DMS53 (cell line): ENCODE measurements at regions not wholly inside any gene's neighbourhood (a gene's known extent, or its start where the extent isn't known, plus 50 kb on each side); places are given as distances from the start of the nearest gene placed in this dataset.

Experiments
- DNase-seq: peaks from one replicate; lab custom pipeline; 2025; lab: John Stamatoyannopoulos, UW

GRCh38 chr1:38331496-38332210, 285.1 kb upstream of the POU3F1 start:
- DNase-seq = no peak

- DNase-seq = no peak
Measured at GRCh38 chr1:38330799-38331198, 284.2 kb upstream of the POU3F1 start.

DNA sequence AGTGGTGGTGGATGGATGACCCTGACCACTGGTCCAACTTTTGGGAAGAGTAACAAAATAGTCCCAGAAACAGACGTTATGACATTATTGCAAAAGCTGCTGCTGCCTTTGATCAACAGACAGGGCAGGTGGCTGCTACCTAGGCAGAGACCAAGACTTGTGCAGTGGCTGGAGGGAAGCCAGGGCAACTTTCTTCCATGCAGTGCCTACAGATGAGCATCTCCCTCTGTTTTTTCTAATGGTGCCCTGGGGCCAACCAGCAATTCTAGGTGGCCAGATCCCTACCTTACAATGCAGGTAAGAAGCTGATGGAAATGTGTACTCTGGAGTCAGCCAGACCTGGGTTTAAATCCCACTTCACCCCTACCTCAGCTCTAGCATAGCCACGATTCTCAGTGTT, 283.1 kb upstream of the POU3F1 start:
- no peak for DNase-seq

DNA sequence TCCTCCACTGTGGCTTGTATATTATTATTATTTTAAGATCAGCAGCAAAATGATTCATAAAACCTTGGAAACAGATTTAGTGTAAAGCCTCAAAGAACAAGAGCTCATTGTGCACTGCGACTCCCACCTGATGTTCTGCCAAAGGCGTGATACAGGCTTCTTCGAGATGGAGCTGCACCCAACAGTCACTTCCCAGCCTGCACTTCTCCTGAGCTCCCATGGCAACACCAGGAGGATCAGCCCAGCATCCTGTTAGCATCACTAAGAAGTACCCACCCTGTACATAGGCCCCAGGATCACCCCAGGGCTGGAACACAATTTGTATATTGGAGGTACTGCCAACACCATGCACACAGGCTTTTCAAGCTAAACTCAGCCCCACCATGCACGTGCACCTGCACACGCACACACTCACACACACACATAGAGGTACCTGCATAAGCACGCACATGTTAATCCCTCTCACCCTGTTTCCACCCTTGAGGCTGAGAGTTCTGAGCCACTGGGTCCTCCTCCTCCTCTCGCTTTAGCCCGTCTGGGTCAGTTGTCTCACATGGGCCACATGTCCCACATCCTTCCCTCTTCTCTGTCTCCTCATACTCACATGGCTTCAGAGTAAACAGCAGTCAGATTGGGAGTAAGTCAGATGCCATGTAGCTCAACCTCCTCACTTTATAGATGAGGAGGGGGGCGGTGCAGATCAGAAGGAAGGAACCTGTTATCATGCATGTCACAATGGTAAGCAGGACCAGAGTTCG, 281.9 kb upstream of the POU3F1 start:
- no peak for DNase-seq

GRCh38 chr1:38327559-38327973, 281.0 kb upstream of the POU3F1 start:
- no peak for DNase-seq

DNA sequence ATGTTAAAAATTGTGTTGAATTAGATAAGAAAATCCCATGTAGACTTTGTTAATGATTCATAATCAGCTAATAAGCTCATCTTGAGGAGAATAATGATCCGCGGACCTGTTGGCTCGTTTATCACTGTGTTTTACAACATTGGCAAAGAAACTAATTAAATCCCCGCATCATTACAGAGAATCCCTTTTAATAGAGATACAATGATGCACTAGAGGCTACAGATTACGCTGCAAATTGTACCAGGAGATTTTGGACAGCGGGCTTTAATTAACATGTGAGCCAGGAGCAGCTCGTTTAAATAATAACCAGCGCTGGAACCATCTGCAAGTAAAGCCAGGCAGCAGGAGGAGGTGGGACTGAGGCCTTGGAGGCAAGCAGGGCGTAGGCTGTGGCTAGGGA, 280.3 kb upstream of the POU3F1 start:
- DNase-seq = no peak

GRCh38 chr1:38326135-38326534, 279.5 kb upstream of the POU3F1 start:
- no peak for DNase-seq

GRCh38 chr1:38312753-38313152, 266.2 kb upstream of the POU3F1 start:
- DNase-seq = no peak

DNA sequence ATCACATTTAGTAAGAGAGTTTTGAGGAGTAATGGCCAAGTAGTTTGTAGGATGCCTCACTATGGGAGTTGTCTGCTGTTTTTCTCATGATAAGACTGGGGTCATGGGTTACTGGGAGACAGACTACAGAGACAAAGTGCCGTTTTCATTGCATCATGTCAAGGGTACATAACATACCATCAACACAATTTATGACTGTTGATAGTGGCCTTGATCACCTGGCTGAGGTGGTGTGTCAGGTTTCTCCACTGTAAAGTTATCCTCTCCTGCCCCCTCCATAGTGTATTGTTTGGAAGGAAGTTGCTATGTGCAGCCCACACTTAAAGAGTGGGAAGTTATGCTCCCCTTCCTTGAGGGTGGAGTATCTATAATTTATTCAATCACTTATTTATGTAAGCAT, 263.5 kb upstream of the POU3F1 start:
- DNase-seq = no peak

- no peak for DNase-seq
Measured at GRCh38 chr1:38308780-38309179, 262.2 kb upstream of the POU3F1 start.

DNA sequence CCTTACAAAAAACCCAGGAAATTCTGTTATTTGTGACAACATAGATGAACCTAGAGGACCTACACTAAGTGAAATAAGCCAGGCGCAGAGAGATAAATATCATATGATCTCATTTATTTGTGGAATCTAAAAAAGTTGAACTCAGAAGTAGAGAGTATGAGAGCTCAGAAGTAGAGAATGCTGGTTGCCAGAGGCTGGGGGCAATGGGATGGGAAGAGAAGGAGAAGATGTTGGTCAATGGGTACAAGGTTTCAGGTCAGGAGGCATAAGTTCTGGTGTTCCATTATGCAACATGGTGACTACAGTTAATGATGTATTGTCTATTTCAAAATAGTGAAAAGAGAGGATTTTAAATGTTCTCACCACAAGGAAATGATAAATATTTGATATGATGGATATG, 259.1 kb upstream of the POU3F1 start:
- no peak for DNase-seq

- DNase-seq = no peak
Measured at GRCh38 chr1:38303843-38304242, 257.2 kb upstream of the POU3F1 start.

DNA sequence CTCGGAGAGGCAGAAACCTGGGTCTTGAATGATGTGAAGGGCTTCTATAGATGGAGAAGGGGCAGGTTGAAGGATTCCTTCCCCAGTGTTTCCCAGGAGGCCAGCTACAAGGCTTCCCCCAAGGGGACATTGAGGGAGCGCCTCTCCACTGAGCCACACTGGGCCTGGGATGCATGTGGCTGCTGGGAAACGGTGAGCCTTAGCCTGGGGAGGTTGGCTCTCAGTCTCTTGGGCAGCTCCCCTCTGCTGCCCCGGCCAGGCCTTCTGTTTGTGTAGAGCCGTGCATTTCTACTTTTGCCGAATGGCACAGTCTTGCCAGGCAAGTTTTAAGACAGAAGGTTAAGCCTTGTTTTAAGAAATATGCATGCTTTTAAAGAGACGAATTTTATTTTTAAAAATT, 254.4 kb upstream of the POU3F1 start:
- no peak for DNase-seq

DNA sequence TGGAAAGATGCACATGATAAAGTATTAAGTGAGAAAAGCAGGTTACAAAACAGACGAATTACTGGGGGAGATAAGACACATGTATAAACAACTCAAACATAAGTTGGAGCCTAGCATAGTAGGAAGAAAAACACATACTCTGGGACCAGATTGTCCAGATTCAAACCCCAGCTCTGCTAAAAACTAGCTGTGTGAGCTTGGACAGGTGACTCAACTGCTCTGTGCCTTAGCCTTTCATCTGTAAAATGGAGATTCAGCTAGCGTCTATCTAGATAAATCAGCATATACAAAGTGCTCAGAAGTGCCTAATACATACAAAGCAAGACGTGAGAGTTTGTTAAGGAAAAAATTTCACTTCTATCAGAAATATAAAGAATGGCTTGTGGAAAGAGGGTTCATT, 254.0 kb upstream of the POU3F1 start:
- DNase-seq = no peak

GRCh38 chr1:38297842-38298241, 251.2 kb upstream of the POU3F1 start:
- no peak for DNase-seq

DNA sequence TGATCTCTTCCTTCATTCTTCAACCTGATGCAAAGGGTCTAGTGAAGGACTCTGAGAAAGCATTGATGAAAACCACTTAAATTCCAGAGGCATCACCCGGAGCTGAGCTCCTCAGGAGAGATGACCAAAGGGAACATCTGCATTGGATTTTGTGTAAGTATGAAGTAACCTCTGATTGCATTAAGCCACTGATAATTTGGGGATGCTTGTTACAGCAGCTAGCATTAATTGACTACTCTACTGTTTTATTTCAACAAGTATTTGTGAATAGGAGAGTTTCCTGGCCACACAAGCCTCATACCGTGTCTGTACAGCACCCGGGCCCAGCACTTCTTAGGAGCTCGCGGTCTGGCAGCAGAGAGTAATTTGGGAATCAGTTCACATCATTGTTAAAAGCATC, 250.7 kb upstream of the POU3F1 start:
- no peak for DNase-seq

DNA sequence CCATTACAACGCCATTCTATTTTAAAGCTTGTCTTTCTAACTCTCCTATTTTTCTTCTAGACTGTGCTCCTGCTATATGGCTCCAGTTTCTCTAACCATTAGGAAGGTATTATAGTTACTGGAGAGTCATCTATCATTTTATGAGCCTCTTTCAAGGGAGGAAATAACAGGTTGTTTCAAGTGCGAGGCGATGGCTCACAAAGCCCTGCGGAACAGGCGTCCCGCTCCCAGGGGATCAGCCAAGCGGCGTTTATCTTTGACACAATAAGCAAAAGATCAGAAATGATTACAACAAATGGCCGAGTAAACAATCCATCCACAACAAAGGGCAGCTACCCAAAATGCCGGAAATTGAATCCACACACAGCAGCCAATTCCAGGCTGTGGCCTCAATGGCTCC, 249.5 kb upstream of the POU3F1 start:
- no peak for DNase-seq

DNA sequence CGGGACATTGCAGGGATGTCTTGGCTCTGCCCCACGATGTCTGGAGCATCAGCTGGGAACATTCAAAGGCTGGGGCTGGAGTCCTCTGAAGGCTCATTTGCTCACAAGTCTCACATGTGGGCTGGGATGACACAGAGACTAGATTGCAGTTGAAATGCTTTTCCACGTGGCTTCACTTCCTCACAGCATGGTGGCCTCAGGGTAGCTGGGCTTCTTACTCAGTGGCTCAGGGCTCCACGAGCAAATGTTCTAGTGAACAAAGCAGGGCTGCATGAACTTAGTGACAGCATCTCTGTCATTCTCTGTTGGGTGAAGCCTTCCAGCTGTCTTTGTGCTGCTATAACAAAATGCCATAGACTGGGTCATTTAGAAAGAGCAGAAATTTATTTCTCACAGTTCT, 247.0 kb upstream of the POU3F1 start:
- DNase-seq = no peak

GRCh38 chr1:38292969-38293368, 246.4 kb upstream of the POU3F1 start:
- DNase-seq = no peak

DNA sequence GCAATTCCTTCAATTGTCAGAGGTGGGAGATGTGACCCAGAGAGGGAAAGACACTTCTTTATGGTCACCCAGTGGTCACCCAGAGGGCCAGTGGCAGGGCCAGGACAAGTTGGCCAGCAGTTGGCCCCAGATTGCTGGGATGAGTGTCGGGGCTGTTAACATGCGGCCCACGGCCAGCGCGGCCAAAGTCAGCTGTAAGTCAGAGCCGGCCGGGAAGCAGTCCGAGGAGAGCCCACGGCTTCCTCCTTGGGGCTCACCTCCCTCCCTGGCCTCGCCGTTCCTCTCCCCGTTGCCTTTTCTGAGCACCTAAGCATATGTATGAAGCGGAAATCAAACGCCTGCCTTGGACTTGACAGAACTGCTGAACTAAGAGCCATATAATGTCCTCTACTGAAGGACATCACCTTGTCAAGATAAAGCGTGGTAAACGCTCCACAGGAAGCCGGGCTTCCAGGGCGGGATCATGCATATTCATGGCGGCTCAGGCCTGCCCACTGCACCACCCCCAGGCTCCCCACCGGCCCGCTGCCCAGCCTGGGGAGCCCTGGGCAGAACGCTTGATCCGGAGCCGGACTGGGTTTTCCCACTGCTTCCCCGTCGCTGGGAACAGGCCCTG, 245.4 kb upstream of the POU3F1 start:
- DNase-seq = no peak

DNA sequence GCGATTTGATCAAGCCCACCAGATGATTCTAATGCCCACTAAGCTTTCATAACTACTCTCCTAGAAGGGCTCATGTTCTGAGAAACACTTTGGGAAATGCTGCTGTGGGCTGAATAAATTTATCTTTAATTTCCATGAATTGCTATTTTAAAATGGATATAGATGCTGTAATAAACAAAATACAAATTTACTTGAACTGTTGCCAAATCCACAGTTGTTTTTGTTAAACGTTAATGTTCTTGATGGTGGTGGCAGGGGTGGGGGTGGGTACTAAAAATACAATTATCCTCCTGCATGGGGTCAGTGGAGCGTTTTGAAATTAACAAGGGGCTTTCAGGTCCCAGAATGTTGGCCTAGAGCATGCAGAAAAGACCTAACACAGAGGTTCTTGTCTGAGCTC, 244.7 kb upstream of the POU3F1 start:
- no peak for DNase-seq

- no peak for DNase-seq
Measured at GRCh38 chr1:38289034-38289433, 242.4 kb upstream of the POU3F1 start.

- no peak for DNase-seq
Measured at GRCh38 chr1:38287547-38287946, 241.0 kb upstream of the POU3F1 start.
